H1 (cell line): ENCODE measurements at regions not wholly inside any gene's neighbourhood (a gene's known extent, or its start where the extent isn't known, plus 50 kb on each side); places are given as distances from the start of the nearest gene placed in this dataset.

ENCODE experiments used
- BACH1 ChIP-seq: IDR thresholded peaks from 2 replicates; pipeline ENCODE4 v1.6.1; 2012; ENCODE audit warnings: low read length, improper control_type of control experiment
- KDM1A ChIP-seq: fragments of 200-600, 300-600 bp; sonication (generic); IDR thresholded peaks from 2 replicates; pipeline ENCODE4 v1.7.1; 2016; ENCODE audit warnings: mild to moderate bottlenecking, low read length, borderline replicate concordance
- POU5F1 ChIP-seq: IDR thresholded peaks from 2 replicates; pipeline ENCODE4 v1.6.1; 2011; ENCODE audit warnings: low read depth, mild to moderate bottlenecking, low read length, moderate library complexity
- SP4 ChIP-seq: IDR thresholded peaks from 2 replicates; pipeline ENCODE4 v1.6.1; 2012; ENCODE audit warnings: low read length, inconsistent platforms
- SRF ChIP-seq: IDR thresholded peaks from 2 replicates; pipeline ENCODE4 v1.6.1; 2011; ENCODE audit warnings: mild to moderate bottlenecking, low read depth, low read length, moderate library complexity
- TF ChIP-seq, protein P1 (sequence below): IDR thresholded peaks from 2 replicates; pipeline ENCODE4 v1.6.1; 2012; ENCODE audit warnings: low read length, inconsistent platforms
- TF ChIP-seq, protein P2 (sequence below): IDR thresholded peaks from 2 replicates; pipeline ENCODE4 v1.6.1; 2012; ENCODE audit warnings: inconsistent platforms

DNA sequence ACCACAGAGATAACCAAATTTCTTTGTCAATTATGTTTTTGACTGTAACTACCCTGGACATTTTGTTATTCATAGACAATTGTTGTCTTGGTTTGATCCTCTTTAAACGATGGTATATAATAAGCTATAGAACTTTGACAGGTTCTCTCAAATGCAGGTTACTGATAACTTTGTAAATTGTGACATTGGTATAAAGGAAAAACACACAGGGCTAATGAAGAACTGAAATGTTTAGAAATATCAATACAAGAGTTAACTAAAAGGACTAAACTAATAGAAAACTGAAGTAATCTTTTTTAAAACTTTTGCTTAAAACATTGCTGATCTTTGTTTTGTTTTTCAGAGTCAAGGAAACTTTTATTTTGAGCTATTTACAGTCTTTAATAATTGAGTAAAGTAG is 124.8 kb downstream of the TPBG start (continued):
- TF ChIP-seq, protein P1, sequence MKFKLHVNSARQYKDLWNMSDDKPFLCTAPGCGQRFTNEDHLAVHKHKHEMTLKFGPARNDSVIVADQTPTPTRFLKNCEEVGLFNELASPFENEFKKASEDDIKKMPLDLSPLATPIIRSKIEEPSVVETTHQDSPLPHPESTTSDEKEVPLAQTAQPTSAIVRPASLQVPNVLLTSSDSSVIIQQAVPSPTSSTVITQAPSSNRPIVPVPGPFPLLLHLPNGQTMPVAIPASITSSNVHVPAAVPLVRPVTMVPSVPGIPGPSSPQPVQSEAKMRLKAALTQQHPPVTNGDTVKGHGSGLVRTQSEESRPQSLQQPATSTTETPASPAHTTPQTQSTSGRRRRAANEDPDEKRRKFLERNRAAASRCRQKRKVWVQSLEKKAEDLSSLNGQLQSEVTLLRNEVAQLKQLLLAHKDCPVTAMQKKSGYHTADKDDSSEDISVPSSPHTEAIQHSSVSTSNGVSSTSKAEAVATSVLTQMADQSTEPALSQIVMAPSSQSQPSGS = no peak
- TF ChIP-seq SRF = no peak
- TF ChIP-seq, protein P2, sequence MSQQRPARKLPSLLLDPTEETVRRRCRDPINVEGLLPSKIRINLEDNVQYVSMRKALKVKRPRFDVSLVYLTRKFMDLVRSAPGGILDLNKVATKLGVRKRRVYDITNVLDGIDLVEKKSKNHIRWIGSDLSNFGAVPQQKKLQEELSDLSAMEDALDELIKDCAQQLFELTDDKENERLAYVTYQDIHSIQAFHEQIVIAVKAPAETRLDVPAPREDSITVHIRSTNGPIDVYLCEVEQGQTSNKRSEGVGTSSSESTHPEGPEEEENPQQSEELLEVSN = no peak
- TF ChIP-seq KDM1A = no peak
- no peak for TF ChIP-seq BACH1
- TF ChIP-seq POU5F1 = no peak
- TF ChIP-seq SP4 = no peak
